ENCODE measurements at regions not wholly inside any gene's neighbourhood (a gene's known extent, or its start where the extent isn't known, plus 50 kb on each side); places are given as distances from the start of the nearest gene placed in this dataset.

- DNase-seq: no peak
- H3K27ac Mint-ChIP-seq: no peak overlapping the region
- H3K9me3 Mint-ChIP-seq: no peaks in the 10 kb centered on the region
These were observed 101.5 kb downstream of the EPDR1 start for GRCh38 chr7:38021892-38022291.

More at GRCh38 chr7:38021892-38022291, 101.5 kb downstream of the EPDR1 start:
- no peaks in the 10 kb centered on the region for H4K20me1 ChIP-seq (ENCODE audit: control insufficient read depth, insufficient read depth, insufficient read length)
- no peak overlapping the region for H2BK20ac ChIP-seq (ENCODE audit: low read depth, low read length, poor library complexity, severe bottlenecking)
- no CpG with 5 or more reads among the region's 3 CpGs for WGBS (ENCODE audit: extremely low coverage, insufficient read length, low lambda C conversion rate)
- TF ChIP-seq, protein P1, sequence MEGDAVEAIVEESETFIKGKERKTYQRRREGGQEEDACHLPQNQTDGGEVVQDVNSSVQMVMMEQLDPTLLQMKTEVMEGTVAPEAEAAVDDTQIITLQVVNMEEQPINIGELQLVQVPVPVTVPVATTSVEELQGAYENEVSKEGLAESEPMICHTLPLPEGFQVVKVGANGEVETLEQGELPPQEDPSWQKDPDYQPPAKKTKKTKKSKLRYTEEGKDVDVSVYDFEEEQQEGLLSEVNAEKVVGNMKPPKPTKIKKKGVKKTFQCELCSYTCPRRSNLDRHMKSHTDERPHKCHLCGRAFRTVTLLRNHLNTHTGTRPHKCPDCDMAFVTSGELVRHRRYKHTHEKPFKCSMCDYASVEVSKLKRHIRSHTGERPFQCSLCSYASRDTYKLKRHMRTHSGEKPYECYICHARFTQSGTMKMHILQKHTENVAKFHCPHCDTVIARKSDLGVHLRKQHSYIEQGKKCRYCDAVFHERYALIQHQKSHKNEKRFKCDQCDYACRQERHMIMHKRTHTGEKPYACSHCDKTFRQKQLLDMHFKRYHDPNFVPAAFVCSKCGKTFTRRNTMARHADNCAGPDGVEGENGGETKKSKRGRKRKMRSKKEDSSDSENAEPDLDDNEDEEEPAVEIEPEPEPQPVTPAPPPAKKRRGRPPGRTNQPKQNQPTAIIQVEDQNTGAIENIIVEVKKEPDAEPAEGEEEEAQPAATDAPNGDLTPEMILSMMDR (conservative IDR thresholded peaks at IDR 0.05): no peak
- H3K14ac ChIP-seq (ENCODE audit: insufficient read depth, low read length): no peak overlapping the region
- H3K27ac ChIP-seq (ENCODE audit: insufficient read length, low read depth, low read length): no peak overlapping the region
- H2BK12ac ChIP-seq (ENCODE audit: insufficient read length, low read depth, low read length): no peak overlapping the region
- no peaks in the 10 kb centered on the region for H3K23me2 ChIP-seq (ENCODE audit: insufficient read length, low read depth, low read length, poor library complexity, severe bottlenecking)
- no peak overlapping the region for H3K9ac ChIP-seq (ENCODE audit: extremely low read depth, insufficient read length, low read length)
- no peak overlapping the region for H2AK5ac ChIP-seq (ENCODE audit: insufficient read length, low read length)
- no peak overlapping the region for H2AFZ ChIP-seq (ENCODE audit: low read length)
- no peak overlapping the region for H2BK5ac ChIP-seq (ENCODE audit: insufficient read length, low read length)
- H4K5ac ChIP-seq (ENCODE audit: insufficient read length, low read depth, low read length): no peak overlapping the region
- no peaks in the 10 kb centered on the region for H3K27me3 ChIP-seq (ENCODE audit: insufficient read depth, low read length)
- no peaks in the 10 kb centered on the region; a peak in 1 of 4 replicates for H3K4me1 Mint-ChIP-seq
- no peaks in the 10 kb centered on the region for H3K4me1 ChIP-seq (ENCODE audit: insufficient read depth, low read length)
- no peak overlapping the region for H3K18ac ChIP-seq (ENCODE audit: insufficient read length, low read depth, low read length)
- H2BK120ac ChIP-seq (ENCODE audit: low read depth, low read length, poor library complexity, severe bottlenecking): no peak overlapping the region
- H3T11ph ChIP-seq (ENCODE audit: low read length): no peak overlapping the region
- H3K4me3 Mint-ChIP-seq: no peak overlapping the region
- no peak overlapping the region for H3K23ac ChIP-seq (ENCODE audit: insufficient read length, low read depth, low read length)
- no peaks in the 10 kb centered on the region for H3K9me3 ChIP-seq (ENCODE audit: control insufficient read depth, low read depth, low read length)
- no peaks in the 10 kb centered on the region for H3K36me3 Mint-ChIP-seq (ENCODE audit: insufficient read depth in 1 of 3, low read depth in 3 of 3)
- H2BK15ac ChIP-seq (ENCODE audit: low read depth, low read length): no peak overlapping the region
- no peak overlapping the region for H3K56ac ChIP-seq (ENCODE audit: insufficient read length, low read depth, low read length)
- no peak overlapping the region for H4K91ac ChIP-seq (ENCODE audit: insufficient read length, low read depth, low read length)
- H3K79me2 ChIP-seq (ENCODE audit: insufficient read depth, low read length): no peaks in the 10 kb centered on the region
- H3K4me2 ChIP-seq (ENCODE audit: insufficient read depth, insufficient read length, low read length): no peak overlapping the region
- no peak overlapping the region for H4K8ac ChIP-seq (replicated peaks; ENCODE audit: insufficient read length, low read depth, low read length)
- H3K4ac ChIP-seq (ENCODE audit: low read depth, low read length): no peak overlapping the region
- no peaks in the 10 kb centered on the region for H3K79me1 ChIP-seq (ENCODE audit: insufficient read depth, low read depth, low read length, poor library complexity, severe bottlenecking)
- no peaks in the 10 kb centered on the region; the same call in 1 of the 2 replicates for H3K27me3 Mint-ChIP-seq (ENCODE audit: low read depth)
